NB4 (cell line): ENCODE measurements at regions not wholly inside any gene's neighbourhood (a gene's known extent, or its start where the extent isn't known, plus 50 kb on each side); places are given as distances from the start of the nearest gene placed in this dataset.

Experiments
- DNase-seq: peaks from one replicate; pipeline ENCODE4 v3.0.0; 2010; ENCODE audit warnings: low read depth
- H3K4me3 ChIP-seq: one replicate; pipeline ENCODE4 v1.5.1; 2011; ENCODE audit warnings: mild to moderate bottlenecking, low read depth, low read length, moderate library complexity
- CTCF ChIP-seq: IDR thresholded peaks from one replicate; pipeline ENCODE4 v1.5.1; 2012; ENCODE audit warnings: low read depth, low read length
- MYC ChIP-seq: IDR thresholded peaks from 2 replicates; pipeline ENCODE4 v1.6.1; 2011; ENCODE audit warnings: low read depth, low read length
- POLR2A ChIP-seq: IDR thresholded peaks from 2 replicates; pipeline ENCODE4 v1.6.1; 2011; ENCODE audit warnings: mild to moderate bottlenecking; ENCODE audit not compliant: insufficient read length; ENCODE audit errors: extremely low read depth
- TF ChIP-seq, protein P1 (sequence below): IDR thresholded peaks from 2 replicates; pipeline ENCODE4 v1.6.1; 2011; ENCODE audit warnings: low read depth, low read length

DNA sequence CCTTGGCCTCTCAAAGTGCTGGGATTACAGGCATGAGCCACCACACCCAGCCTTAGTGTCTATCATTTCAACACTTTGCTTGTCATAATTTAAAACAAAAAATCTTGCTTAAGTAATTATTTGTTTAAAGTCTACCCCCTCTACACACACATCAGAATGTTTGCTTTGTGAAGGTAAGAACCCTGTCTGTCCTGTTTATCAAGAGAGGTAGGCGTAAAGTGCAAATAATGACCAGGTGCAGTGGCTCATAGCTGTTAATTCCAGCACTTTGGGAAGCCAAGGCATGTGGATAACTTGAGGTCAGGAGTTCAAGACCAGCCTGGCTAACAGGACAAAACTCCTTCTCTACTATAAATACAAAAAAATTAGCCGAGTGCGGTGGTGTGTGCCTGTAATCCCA, 326.7 kb upstream of the CLNK start:
- no peak for DNase-seq
- no peak for TF ChIP-seq MYC
- no peak for TF ChIP-seq CTCF
- TF ChIP-seq, protein P1, sequence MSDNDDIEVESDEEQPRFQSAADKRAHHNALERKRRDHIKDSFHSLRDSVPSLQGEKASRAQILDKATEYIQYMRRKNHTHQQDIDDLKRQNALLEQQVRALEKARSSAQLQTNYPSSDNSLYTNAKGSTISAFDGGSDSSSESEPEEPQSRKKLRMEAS: no peak
- TF ChIP-seq POLR2A: no peak
- H3K4me3 ChIP-seq: no peak overlapping the region

GRCh38 chr4:11010624-11011023, 326.1 kb upstream of the CLNK start:
- DNase-seq: no peak
- no peak overlapping the region for H3K4me3 ChIP-seq
- TF ChIP-seq, protein P1: no peak
- TF ChIP-seq MYC: no peak

- no peak for TF ChIP-seq MYC
- no peak for TF ChIP-seq CTCF
- no peak for TF ChIP-seq POLR2A
- TF ChIP-seq, protein P1: no peak
- no peak for DNase-seq
- H3K4me3 ChIP-seq: no peak overlapping the region
Measured at GRCh38 chr4:11009281-11009680, 324.7 kb upstream of the CLNK start.

DNA sequence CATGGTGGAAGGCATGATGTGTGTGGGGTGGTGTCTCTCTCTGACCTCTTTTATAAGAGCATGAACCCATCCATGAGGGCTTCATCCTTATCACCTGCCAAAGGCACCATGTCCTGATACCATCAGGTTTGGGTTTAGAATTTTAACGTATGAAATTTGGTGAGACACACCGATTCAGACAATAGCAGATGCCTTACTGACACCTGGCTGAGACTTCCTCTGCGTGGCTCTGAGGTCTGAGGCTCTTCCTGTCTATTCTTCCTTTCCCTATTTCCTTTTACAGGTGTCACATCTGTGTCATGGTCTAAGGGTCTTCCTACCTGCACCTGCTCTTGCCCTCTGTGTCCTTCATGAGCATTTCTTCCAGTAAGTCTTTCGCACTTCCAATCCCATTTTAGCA, 320.7 kb upstream of the CLNK start:
- TF ChIP-seq CTCF (no peak), MYC (no peak), POLR2A (no peak)
- TF ChIP-seq, protein P1: no peak
- H3K4me3 ChIP-seq: no peak overlapping the region
- no peak for DNase-seq

DNA sequence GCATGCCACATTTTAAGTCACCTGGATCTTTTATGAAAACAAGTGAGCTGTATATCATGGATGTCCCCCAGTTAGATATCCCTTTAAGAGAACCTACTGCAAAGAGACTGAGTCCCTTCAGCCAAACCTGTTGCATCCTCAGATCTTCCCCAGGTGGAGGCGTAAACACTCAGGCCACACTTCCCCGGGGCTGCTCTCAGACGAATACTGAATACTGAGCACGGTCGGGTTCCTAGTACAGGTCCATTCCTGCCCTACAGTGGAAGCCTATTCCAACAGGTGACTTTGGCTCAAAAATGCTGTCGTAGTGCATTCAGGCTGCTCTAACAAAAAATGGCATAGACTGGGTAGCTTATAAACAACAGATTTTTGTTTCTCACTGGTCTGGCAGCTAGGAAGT, 320.2 kb upstream of the CLNK start:
- no peak overlapping the region for H3K4me3 ChIP-seq
- TF ChIP-seq POLR2A (no peak), MYC (no peak), CTCF (no peak)
- TF ChIP-seq, protein P1: no peak
- no peak for DNase-seq

- no peak overlapping the region for H3K4me3 ChIP-seq
- no peak for TF ChIP-seq CTCF
- TF ChIP-seq MYC: no peak
- no peak for TF ChIP-seq POLR2A
- TF ChIP-seq, protein P1: no peak
- no peak for DNase-seq
Measured at GRCh38 chr4:11002961-11003360, 318.4 kb upstream of the CLNK start.
